ENCODE measurements at regions not wholly inside any gene's neighbourhood (a gene's known extent, or its start where the extent isn't known, plus 50 kb on each side); places are given as distances from the start of the nearest gene placed in this dataset.

DNA sequence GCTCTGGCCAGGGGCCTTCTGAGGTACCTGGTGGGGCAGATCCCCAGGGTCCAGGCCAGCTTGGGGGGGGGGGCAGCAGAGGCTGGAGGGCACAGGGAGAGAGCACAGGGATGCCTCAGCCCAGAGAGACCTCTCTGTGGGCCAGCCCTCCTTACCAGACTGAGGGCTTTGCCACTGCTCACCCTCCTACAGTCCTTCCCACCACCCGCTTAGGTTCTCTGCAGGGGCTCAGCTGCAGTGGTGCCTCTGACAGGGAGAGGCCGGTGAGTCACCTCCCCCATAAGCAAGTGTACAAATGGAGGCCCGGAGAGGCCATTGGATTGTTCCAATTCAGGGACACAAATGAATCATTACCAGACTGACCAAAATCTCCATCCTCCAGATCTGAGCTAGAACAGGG is 68.1 kb upstream of the LMO1 start:
- TF ChIP-seq, protein P1, sequence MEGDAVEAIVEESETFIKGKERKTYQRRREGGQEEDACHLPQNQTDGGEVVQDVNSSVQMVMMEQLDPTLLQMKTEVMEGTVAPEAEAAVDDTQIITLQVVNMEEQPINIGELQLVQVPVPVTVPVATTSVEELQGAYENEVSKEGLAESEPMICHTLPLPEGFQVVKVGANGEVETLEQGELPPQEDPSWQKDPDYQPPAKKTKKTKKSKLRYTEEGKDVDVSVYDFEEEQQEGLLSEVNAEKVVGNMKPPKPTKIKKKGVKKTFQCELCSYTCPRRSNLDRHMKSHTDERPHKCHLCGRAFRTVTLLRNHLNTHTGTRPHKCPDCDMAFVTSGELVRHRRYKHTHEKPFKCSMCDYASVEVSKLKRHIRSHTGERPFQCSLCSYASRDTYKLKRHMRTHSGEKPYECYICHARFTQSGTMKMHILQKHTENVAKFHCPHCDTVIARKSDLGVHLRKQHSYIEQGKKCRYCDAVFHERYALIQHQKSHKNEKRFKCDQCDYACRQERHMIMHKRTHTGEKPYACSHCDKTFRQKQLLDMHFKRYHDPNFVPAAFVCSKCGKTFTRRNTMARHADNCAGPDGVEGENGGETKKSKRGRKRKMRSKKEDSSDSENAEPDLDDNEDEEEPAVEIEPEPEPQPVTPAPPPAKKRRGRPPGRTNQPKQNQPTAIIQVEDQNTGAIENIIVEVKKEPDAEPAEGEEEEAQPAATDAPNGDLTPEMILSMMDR (IDR thresholded peaks at IDR 0.05; ENCODE audit: insufficient read depth, low read length, poor library complexity, severe bottlenecking) = no peak
- TF ChIP-seq EZH2phosphoT487 (conservative IDR thresholded peaks at IDR 0.05; ENCODE audit: low read length) = no peak
